Stimulated activated memory B cell treated with anti-CD40 and anti-IgM and Interleukin-4, amounts not matched to agents 10 μg/mL and 1 μg/mL and 100 μg/mL, for 72 hours (primary cell): ENCODE measurements at regions not wholly inside any gene's neighbourhood (a gene's known extent, or its start where the extent isn't known, plus 50 kb on each side); places are given as distances from the start of the nearest gene placed in this dataset.
"Not testable (repeated sequence)": the region's sequence is repeated elsewhere in the genome, so short reads cannot be mapped to it uniquely, and the experiment has no call there.

Experiments used
- ATAC-seq: fragments of 150-1000 bp; cut with Tn5 transposase; 2 replicates; pipeline ENCODE4 v1.10.0; 2021
- H3K27ac Mint-ChIP-seq: one replicate; pipeline ENCODE4 v1.8.0; 2022; ENCODE audit warnings: mild to moderate bottlenecking, mixed read lengths
- H3K27me3 Mint-ChIP-seq: one replicate; pipeline ENCODE4 v1.8.0; 2022; ENCODE audit warnings: mixed read lengths
- H3K36me3 Mint-ChIP-seq: one replicate; pipeline ENCODE4 v1.8.0; 2022; ENCODE audit warnings: mixed read lengths
- H3K4me1 Mint-ChIP-seq: one replicate; pipeline ENCODE4 v1.8.0; 2022; ENCODE audit warnings: mixed read lengths
- H3K4me3 Mint-ChIP-seq: one replicate; pipeline ENCODE4 v1.8.0; 2022; ENCODE audit warnings: mild to moderate bottlenecking, moderate library complexity, mixed read lengths
- H3K9me3 Mint-ChIP-seq: one replicate; pipeline ENCODE4 v1.8.0; 2022; ENCODE audit warnings: mixed read lengths

GRCh38 chr3:176183181-176183580 lies 1014.1 kb downstream of the TBL1XR1 start:
- Mint-ChIP-seq H3K27ac (no peak overlapping the region), H3K4me3 (no peak overlapping the region), H3K27me3 (no peaks in the 10 kb centered on the region), H3K9me3 (no peaks in the 10 kb centered on the region), H3K36me3 (no peaks in the 10 kb centered on the region), H3K4me1 (no peaks in the 10 kb centered on the region)
- ATAC-seq = no peak

DNA sequence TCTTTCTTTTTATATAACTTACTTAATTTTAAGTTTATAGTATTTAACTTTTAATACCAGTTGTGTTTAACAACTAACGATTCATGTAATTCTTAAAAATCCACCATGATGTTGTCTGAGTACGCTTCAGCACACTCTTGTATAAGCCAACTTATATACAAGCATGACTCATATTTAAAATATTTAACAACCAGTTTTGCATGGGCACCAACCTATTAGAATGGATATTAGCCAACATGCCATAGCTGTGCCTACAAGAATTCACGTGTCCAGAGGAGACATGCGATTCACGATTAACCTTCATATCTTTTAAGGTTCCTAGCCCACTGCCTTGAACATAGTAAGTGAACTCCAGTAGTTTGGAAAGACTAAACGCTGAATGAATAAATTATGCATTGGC lies 1023.2 kb downstream of the TBL1XR1 start:
- Mint-ChIP-seq H3K27me3 (no peaks in the 10 kb centered on the region), H3K9me3 (no peaks in the 10 kb centered on the region), H3K4me1 (no peaks in the 10 kb centered on the region), H3K36me3 (no peaks in the 10 kb centered on the region), H3K4me3 (no peak overlapping the region), H3K27ac (no peak overlapping the region)
- no peak for ATAC-seq

- H3K27ac Mint-ChIP-seq = no peak overlapping the region
- no peaks in the 10 kb centered on the region for H3K36me3 Mint-ChIP-seq
- H3K4me1 Mint-ChIP-seq = no peaks in the 10 kb centered on the region
- no peaks in the 10 kb centered on the region for H3K9me3 Mint-ChIP-seq
- no peak for ATAC-seq
- no peaks in the 10 kb centered on the region for H3K27me3 Mint-ChIP-seq
- H3K4me3 Mint-ChIP-seq = no peak overlapping the region
Measured at GRCh38 chr3:176172492-176172891, 1024.8 kb downstream of the TBL1XR1 start.

DNA sequence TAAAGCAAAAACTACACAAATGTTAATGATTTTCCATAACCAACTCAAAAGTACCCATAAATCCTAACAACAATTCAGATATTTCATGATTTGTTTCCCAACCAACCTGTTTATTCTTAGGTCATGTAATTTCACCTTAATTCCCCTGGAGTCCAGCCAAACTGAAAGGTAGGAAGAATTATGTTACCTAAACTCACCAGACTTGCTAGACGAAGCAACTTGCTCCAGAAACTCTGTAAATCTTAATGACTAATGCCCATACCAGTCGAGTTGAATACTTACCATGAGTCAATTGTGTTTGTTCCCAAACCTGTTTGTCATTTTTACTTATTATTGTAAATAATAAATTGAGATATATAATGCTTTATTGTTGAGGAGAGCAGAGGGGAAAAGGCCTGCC lies 1030.0 kb downstream of the TBL1XR1 start:
- peaks cover 4% of the 10 kb centered on the region for H3K9me3 Mint-ChIP-seq
- H3K4me1 Mint-ChIP-seq = no peaks in the 10 kb centered on the region
- no peak overlapping the region for H3K4me3 Mint-ChIP-seq
- H3K27me3 Mint-ChIP-seq = no peaks in the 10 kb centered on the region
- no peaks in the 10 kb centered on the region for H3K36me3 Mint-ChIP-seq
- no peak for ATAC-seq
- H3K27ac Mint-ChIP-seq = no peak overlapping the region

GRCh38 chr3:176160997-176161396 lies 1036.3 kb downstream of the TBL1XR1 start:
- Mint-ChIP-seq H3K9me3 (peaks cover 9% of the 10 kb centered on the region), H3K27me3 (no peaks in the 10 kb centered on the region), H3K27ac (no peak overlapping the region), H3K4me1 (no peaks in the 10 kb centered on the region), H3K4me3 (no peak overlapping the region), H3K36me3 (no peaks in the 10 kb centered on the region)
- ATAC-seq = no peak

DNA sequence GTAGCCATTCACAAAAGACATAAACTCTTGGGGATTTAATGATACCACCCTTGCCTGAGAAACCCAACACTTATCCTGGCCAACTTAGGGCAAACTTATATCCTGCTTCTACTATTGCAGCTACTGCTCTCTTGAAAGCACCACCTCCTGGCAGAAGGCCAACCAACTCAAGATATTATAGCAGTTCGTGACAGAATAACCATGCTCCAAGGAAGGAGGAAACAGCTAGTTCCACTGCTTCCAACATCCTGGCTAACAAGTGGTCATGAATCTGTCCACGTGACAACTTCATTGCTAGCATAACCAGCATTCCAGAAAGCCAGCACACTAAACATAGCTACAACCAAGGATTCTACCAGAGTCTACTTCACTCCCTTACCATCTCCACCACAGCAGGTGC lies 1037.5 kb downstream of the TBL1XR1 start:
- H3K4me1 Mint-ChIP-seq = no peaks in the 10 kb centered on the region
- H3K36me3 Mint-ChIP-seq = no peaks in the 10 kb centered on the region
- H3K9me3 Mint-ChIP-seq = peaks cover 9% of the 10 kb centered on the region
- H3K27me3 Mint-ChIP-seq = no peaks in the 10 kb centered on the region
- no peak overlapping the region for H3K4me3 Mint-ChIP-seq
- ATAC-seq = no peak
- no peak overlapping the region for H3K27ac Mint-ChIP-seq

- no peak overlapping the region for H3K4me3 Mint-ChIP-seq
- no peaks in the 10 kb centered on the region for H3K4me1 Mint-ChIP-seq
- ATAC-seq = no peak
- H3K9me3 Mint-ChIP-seq = peaks cover 4% of the 10 kb centered on the region
- no peak overlapping the region for H3K27ac Mint-ChIP-seq
- no peaks in the 10 kb centered on the region for H3K36me3 Mint-ChIP-seq
- H3K27me3 Mint-ChIP-seq = no peaks in the 10 kb centered on the region
Measured at GRCh38 chr3:176155012-176155411, 1042.3 kb downstream of the TBL1XR1 start.

- H3K27me3 Mint-ChIP-seq = no peaks in the 10 kb centered on the region
- ATAC-seq = no peak
- H3K27ac Mint-ChIP-seq = no peak overlapping the region
- no peaks in the 10 kb centered on the region for H3K4me1 Mint-ChIP-seq
- peaks cover 3% of the 10 kb centered on the region for H3K9me3 Mint-ChIP-seq
- H3K4me3 Mint-ChIP-seq = no peak overlapping the region
- H3K36me3 Mint-ChIP-seq = no peaks in the 10 kb centered on the region
Measured at GRCh38 chr3:176149567-176149966, 1047.7 kb downstream of the TBL1XR1 start.

GRCh38 chr3:176147251-176147650 lies 1050.0 kb downstream of the TBL1XR1 start:
- Mint-ChIP-seq H3K27me3 (no peaks in the 10 kb centered on the region), H3K36me3 (no peaks in the 10 kb centered on the region), H3K4me1 (no peaks in the 10 kb centered on the region), H3K27ac (no peak overlapping the region), H3K4me3 (no peak overlapping the region), H3K9me3 (peaks cover 3% of the 10 kb centered on the region)
- ATAC-seq = no peak

- Mint-ChIP-seq H3K27me3 (no peaks in the 10 kb centered on the region), H3K27ac (no peak overlapping the region), H3K4me1 (no peaks in the 10 kb centered on the region), H3K36me3 (no peaks in the 10 kb centered on the region), H3K4me3 (no peak overlapping the region), H3K9me3 (peaks cover 7% of the 10 kb centered on the region)
- no peak for ATAC-seq
Measured at GRCh38 chr3:176141837-176142236, 1055.4 kb downstream of the TBL1XR1 start.

- H3K36me3 Mint-ChIP-seq = no peaks in the 10 kb centered on the region
- no peak overlapping the region for H3K27ac Mint-ChIP-seq
- no peak for ATAC-seq
- H3K4me3 Mint-ChIP-seq = no peak overlapping the region
- H3K9me3 Mint-ChIP-seq = peaks cover 7% of the 10 kb centered on the region
- H3K4me1 Mint-ChIP-seq = no peaks in the 10 kb centered on the region
- no peaks in the 10 kb centered on the region for H3K27me3 Mint-ChIP-seq
Measured at GRCh38 chr3:176120507-176120906, 1076.8 kb downstream of the TBL1XR1 start.

- no peak overlapping the region for H3K27ac Mint-ChIP-seq
- no peaks in the 10 kb centered on the region for H3K27me3 Mint-ChIP-seq
- no peaks in the 10 kb centered on the region for H3K4me1 Mint-ChIP-seq
- H3K4me3 Mint-ChIP-seq = no peak overlapping the region
- peaks cover 7% of the 10 kb centered on the region for H3K9me3 Mint-ChIP-seq
- H3K36me3 Mint-ChIP-seq = no peaks in the 10 kb centered on the region
- no peak for ATAC-seq
Measured at GRCh38 chr3:176119826-176120225, 1077.5 kb downstream of the TBL1XR1 start.

DNA sequence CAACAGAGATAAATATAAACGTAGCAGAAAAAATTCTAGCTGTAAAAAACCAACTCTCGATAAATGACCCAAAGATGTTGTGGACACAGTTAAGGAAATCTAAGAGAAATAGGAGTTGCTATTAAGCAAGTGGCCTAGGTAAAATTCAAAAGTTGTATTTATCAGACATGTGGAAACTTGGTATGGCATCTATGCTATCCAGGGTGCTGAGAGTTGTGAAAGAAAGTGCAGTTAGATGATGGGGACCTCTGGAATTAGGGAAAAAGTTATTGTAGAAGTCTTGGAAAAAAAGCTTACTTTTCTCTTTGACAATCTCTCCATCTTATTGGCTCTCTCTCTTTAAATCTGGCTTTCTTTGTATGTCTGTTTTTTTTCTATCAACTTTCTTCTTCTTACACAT lies 1090.9 kb downstream of the TBL1XR1 start:
- Mint-ChIP-seq H3K27ac (no peak overlapping the region), H3K4me3 (no peak overlapping the region), H3K27me3 (no peaks in the 10 kb centered on the region), H3K9me3 (peaks cover 2% of the 10 kb centered on the region), H3K4me1 (no peaks in the 10 kb centered on the region), H3K36me3 (no peaks in the 10 kb centered on the region)
- ATAC-seq = no peak

GRCh38 chr3:176097027-176097426 lies 1100.3 kb downstream of the TBL1XR1 start:
- no peak for ATAC-seq
- no peak overlapping the region for H3K27ac Mint-ChIP-seq
- H3K4me1 Mint-ChIP-seq = no peaks in the 10 kb centered on the region
- peaks cover 8% of the 10 kb centered on the region for H3K9me3 Mint-ChIP-seq
- H3K36me3 Mint-ChIP-seq = no peaks in the 10 kb centered on the region
- no peak overlapping the region for H3K4me3 Mint-ChIP-seq
- no peaks in the 10 kb centered on the region for H3K27me3 Mint-ChIP-seq

DNA sequence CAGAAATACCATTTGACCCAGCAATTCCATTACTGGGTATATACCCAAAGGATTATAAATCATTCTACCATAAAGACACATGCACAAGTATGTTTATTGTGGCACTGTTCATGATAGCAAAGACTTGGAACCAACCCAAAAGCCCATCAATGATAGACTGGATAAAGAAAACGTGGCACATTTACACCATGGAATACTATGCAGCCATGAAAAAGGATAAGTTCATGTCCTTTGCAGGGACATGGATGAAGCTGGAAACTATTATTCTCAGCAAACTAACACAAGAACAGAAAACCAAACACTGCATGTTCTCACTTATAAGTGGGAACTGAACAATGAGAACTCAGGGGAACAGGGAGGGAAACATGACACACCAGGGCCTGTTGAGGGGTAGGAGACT lies 1103.4 kb downstream of the TBL1XR1 start:
- not testable (repeated sequence) for H3K27ac Mint-ChIP-seq

DNA sequence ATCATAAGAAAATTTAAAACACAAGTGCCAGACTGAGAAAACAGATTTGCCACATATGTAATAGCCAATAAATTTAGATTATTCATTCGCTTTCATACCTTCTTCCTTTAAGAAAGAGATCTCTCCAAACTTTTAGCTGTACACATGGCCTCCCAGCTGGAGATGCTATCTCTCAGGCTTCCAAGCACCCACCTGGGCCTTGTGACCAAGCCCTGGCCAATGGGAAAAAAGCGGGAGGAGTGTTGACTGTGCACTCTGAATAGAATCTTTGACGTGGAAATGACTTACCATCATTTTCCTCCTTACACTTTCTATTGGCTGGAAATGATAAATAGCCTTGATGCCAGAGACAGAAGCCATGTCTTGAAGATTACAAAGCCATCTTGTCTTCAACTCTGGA lies 1106.6 kb downstream of the TBL1XR1 start:
- no peak for ATAC-seq
- Mint-ChIP-seq H3K4me1 (no peaks in the 10 kb centered on the region), H3K27ac (no peak overlapping the region), H3K27me3 (no peaks in the 10 kb centered on the region), H3K4me3 (no peak overlapping the region), H3K36me3 (no peaks in the 10 kb centered on the region), H3K9me3 (peaks cover 8% of the 10 kb centered on the region)

More for the DNA sequence above, 1103.4 kb downstream of the TBL1XR1 start:
- not testable (repeated sequence) for H3K4me1 Mint-ChIP-seq, ATAC-seq, H3K4me3 Mint-ChIP-seq, H3K9me3 Mint-ChIP-seq, H3K36me3 Mint-ChIP-seq, H3K27me3 Mint-ChIP-seq

DNA sequence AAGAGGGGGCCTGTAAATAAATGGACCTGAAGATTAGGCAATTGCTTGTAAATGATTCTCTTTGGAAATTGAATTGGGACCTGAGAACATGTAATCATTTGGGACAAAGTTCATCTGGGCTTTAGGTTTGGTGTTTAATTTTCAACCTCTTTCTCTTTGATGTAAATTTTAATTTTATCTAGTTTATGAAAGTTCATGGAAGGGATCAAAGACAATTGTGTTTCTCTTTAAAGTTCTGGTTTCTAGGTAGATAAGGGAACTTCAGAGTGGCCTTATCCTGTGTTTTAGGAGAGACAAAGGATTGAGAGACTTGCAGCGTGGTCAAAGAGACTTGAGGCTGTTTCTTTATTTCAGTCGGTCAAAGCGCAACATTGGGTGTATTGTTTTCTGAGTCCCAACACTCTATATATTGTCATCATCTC lies 1108.3 kb downstream of the TBL1XR1 start:
- no peak for ATAC-seq
- Mint-ChIP-seq H3K27me3 (no peaks in the 10 kb centered on the region), H3K4me1 (no peaks in the 10 kb centered on the region), H3K27ac (no peak overlapping the region), H3K36me3 (no peaks in the 10 kb centered on the region), H3K9me3 (peaks cover 4% of the 10 kb centered on the region), H3K4me3 (no peak overlapping the region)
